ENCODE measurements at regions not wholly inside any gene's neighbourhood (a gene's known extent, or its start where the extent isn't known, plus 50 kb on each side); places are given as distances from the start of the nearest gene placed in this dataset.
A peak's percentile ranks its signal among the peaks of the same experiment; 100 is the strongest.

- no peak for DNase-seq (ENCODE audit: low read depth)
These were observed 549.0 kb downstream of the ZNF804A start for GRCh38 chr2:185147361-185147760.

DNA sequence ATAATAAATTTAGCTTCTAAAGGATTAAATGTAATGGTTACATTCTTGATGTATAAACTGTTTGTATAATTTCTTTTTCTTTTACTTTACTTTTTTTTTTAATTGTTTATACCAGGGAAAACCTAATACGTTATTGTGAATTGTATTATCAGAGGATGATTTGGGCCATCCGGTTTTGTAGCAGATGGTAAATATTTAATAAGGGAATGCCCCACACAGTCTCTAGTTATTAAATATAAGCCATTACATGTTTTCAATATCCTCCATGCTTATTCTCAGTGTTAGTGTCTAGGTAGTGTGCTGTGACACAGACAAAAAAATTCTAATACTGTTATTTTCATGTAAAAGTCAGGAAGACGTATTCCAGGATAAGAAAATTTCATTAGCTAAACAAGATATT lies 553.9 kb downstream of the ZNF804A start:
- DNase-seq (ENCODE audit: low read depth): no peak

DNA sequence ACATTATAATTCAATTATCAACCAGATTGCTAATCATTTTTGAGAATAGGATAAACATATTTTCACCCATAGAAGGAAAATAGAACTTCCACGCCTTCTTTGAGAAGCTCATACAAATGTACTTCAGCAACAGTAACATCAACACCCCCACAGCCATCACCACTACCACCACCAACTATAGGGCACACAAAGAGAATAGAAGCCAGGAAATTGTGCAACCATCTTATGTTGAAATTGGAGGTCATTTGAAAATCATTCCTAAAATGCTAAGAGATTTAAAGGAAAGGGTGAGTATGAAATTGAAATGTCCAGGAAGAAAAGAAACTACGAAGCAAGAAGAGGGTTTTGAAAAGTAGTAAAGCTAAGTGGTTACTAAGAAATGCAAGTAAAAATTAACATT lies 563.4 kb downstream of the ZNF804A start:
- no peak for DNase-seq (ENCODE audit: low read depth)

GRCh38 chr2:185174353-185174752 lies 564.3 kb upstream of the FSIP2 start:
- DNase-seq (ENCODE audit: low read depth): no peak

- DNase-seq (ENCODE audit: low read depth): no peak
These were observed 558.9 kb upstream of the FSIP2 start for GRCh38 chr2:185179743-185180142.

- no peak for DNase-seq (ENCODE audit: low read depth)
These were observed 556.7 kb upstream of the FSIP2 start for GRCh38 chr2:185181901-185182300.

DNA sequence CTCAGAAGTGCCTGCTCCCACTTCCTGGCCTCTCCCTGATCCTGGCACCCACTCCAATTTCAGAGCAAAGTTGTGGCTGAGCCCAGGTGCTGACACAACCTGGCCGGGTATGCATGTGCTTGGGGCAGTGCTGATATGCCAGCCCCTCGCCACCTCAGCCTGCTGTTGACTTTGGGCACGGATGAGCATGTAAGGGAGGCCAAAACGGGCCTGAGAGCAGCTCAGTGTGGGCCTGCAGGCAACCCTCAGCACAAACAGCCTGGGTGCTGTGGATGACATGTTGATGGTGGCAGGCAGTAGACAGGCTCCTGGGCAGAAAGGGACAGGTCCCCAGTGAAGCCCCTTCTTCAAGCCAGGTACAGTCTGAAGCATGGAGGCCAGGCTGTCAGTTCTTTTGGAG lies 553.6 kb upstream of the FSIP2 start:
- no peak for DNase-seq (ENCODE audit: low read depth)

GRCh38 chr2:185187421-185187820 lies 551.2 kb upstream of the FSIP2 start:
- no peak for DNase-seq (ENCODE audit: low read depth)

- DNase-seq (ENCODE audit: low read depth): no peak
These were observed 549.9 kb upstream of the FSIP2 start for GRCh38 chr2:185188656-185189055.

DNA sequence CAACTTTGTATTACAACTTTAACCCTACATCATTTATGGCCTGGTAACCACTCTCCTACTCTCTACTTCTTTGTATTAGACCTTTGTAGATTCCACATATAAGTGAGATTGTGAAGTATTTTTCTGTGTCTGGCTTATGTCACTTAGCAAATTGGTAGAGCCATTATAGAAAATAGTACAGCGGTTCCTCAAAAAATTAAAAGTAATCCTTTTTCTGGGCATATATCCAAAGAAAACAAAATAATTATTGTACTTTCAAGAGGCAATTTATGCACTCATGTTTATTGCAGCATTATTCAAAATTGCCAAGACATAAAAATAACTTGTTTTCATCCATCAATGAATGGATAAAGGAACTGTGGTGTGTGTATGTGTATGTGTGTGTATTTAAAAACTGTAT lies 537.5 kb upstream of the FSIP2 start:
- no peak for DNase-seq (ENCODE audit: low read depth)

DNA sequence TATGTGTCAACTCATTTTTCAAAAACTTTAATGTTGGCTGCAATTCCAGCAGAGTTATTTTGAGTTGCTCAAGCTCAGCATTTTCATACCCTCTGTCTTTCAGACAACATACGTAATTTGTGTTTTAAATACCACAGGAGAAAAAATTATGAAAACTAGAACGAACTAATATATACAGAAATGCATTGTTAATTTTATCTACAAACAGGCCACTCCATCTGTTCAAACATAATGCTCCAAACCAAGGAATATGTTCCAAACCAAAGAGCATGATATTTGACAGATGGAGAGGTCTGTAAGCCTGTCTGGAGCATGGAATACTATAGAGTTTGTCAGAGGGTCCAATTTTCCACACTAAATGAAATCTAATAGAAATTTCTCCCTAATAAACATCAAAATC lies 536.2 kb upstream of the FSIP2 start:
- DNase-seq (ENCODE audit: low read depth): no peak

GRCh38 chr2:185202945-185203528 lies 535.6 kb upstream of the FSIP2 start:
- DNase-seq (ENCODE audit: low read depth): no peak

DNA sequence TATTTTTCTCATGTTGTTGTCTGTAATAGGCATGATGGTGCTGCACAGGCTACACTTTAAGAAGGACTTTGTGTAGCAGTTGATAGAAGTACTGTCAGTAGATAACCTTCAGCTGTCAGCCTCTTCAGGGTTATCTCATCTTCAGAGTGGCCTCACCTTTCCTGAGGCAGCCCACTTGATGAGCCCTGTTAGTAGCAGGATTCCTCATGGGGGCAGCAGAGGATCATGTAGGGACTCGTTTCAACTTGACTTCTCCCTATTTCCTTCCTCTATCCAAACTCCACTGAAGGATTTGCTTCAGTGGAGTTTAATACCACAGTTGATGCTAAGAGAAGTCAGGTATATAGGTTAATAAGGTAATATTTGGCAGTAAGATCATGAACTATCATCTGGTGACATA lies 530.3 kb upstream of the FSIP2 start:
- DNase-seq (ENCODE audit: low read depth): no peak

DNA sequence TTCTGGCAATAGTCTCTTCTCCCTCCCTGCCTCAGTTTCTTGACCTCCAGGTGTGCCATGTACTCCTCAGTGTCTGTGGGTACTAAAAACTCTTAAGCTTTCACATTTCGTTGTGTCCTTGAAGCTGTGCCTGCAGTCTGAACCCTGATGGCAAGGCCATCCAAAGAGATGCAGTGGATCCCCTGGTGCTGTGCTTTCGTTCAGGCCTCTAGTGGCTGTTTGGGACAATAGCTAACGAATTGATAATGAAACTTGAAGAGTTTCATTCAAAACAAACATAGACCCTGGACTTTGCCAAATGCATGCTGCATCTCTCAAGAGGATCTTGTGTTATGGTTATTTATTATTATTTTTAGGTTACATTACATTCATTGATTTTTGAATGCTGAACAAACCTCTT lies 523.1 kb upstream of the FSIP2 start:
- DNase-seq (ENCODE audit: low read depth): no peak

- DNase-seq (ENCODE audit: low read depth): peak; percentile 41
These were observed 518.6 kb upstream of the FSIP2 start for GRCh38 chr2:185219981-185220380.

- DNase-seq (ENCODE audit: low read depth): no peak
These were observed 516.3 kb upstream of the FSIP2 start for GRCh38 chr2:185222311-185222710.

- no peak for DNase-seq (ENCODE audit: low read depth)
These were observed 511.2 kb upstream of the FSIP2 start for GRCh38 chr2:185227391-185227790.

DNA sequence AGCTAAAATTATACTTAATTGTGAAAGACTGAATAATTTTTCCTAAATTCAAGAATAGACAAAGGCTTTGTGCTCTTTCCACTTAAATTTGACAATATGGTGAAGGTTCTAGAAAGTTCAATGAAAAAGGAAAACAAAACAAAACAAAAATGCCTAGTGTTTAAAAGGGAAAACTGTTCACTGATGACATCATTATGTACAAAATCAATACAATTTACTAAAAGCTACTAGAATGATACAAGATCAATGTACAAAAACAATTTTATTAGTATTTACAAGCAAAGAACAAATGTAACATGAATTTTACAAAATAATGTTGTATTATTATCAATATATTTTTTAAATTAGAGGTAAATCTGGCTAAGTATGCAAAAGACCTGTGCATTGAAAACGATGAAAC lies 499.1 kb upstream of the FSIP2 start:
- no peak for DNase-seq (ENCODE audit: low read depth)

DNA sequence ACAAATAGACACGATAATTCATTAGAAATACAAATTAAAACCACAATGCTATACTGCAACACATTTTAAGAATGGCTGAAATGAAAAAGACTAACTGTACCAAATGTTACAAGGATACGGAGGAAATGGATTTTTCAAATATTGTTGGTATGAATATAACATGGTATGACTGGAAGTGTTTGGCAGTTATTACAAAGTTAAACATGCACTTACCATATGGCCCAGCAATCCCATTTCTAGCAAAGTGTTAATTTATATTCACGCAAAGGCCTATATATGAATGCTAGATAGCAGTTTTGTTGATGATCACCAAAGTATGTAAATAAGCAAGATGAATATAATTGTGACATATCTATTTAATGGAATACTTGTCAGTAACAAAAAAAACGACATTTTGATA lies 497.8 kb upstream of the FSIP2 start:
- DNase-seq (ENCODE audit: low read depth): no peak

DNA sequence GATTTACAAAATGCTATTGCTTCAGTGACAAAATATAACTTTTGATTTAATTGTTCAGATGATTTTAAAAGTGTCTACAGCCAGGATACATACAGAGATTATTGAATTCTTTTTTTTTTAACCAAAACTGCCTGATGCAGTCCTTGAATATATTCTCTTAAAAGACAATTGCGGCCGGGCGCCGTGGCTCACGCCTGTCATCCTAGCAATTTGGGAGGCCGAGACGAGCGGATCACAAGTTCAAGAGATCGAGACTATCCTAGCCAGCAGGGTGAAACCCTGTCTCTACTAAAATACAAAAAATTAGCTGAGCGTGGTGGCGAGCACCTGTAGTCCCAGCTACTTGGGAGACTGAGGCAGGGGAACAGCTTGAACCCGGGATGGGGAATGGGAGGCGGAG lies 497.0 kb upstream of the FSIP2 start:
- DNase-seq (ENCODE audit: low read depth): no peak

GRCh38 chr2:185242462-185242861 lies 496.1 kb upstream of the FSIP2 start:
- no peak for DNase-seq (ENCODE audit: low read depth)

DNA sequence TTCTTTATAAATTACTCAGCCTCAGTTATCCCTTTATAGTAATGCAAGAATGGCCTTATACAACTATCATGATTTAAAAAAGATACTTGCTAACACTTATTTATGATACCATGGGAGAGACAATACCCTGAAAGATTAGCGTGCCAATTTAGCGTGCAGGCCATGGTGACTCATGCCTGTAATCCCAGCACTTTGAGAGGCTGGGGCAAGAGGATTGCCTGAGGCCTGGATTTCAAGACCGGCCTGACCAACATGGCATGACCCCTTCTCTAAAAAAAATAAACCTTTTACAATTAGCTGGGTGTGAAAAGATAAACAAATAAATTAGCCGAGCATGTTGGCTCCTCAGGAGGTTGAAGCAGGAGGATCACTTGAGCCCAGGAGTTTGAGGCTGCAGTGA lies 493.4 kb upstream of the FSIP2 start:
- DNase-seq (ENCODE audit: low read depth): no peak

DNA sequence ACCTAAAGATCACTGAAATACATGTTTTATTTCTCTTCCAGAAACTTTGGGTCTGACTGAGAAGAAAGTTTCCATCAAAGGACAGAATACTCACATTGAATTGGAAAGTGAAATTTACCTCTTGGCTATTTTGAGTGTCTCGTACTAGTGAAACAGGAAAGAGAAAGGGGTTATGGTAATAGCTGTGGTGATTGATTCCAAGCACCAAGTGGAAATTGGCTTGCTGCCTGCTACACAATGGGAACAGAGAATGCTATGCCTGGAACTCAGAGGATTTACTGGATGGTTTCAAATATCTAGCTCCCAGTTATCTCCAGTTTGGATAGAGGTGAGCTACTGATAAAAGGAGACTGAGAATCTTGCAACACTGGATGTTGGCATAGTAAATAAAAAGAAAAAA lies 492.8 kb upstream of the FSIP2 start:
- peak; percentile 8 for DNase-seq (ENCODE audit: low read depth)

DNA sequence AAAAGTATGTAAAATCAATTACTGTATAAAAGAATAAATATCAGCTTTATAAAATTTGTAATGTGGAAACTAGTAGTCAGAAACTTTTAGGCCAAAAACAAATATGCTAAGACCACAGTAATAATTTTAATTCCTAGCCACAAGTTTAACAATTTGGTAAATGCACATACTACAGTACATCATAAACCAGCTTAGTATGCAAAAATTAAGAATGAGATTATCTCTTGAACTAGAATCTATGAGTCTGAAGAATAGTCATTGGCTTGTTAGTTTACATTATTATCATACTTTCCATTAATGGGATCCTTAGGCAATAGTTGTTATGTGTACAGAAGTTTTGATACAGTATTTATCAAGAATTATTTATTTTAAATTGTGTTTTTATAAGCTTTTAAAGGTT lies 491.9 kb upstream of the FSIP2 start:
- DNase-seq (ENCODE audit: low read depth): no peak

DNA sequence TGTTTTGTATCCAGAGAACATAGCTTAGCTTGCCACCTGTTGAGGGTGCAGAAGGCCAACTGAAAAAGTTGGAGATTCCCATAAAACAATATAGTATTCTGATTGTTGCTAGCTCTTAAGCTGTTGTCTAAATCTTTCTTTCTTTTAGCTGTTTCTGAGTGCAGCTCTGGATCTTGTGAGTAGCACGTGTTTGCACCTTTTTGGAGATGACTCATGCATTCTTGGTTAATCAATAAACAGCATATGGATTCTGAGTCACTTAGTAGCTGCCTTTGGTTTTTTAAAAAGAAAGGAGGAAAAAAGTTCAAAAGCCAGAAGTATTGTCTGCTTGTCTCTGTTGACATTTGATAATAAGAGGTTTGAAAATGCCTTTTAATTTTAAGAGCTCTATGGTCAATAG lies 483.0 kb upstream of the FSIP2 start:
- no peak for DNase-seq (ENCODE audit: low read depth)
